Stimulated activated effector memory CD8-positive, alpha-beta T cell treated with anti-CD3 and anti-CD28 coated beads, Interleukin-12 subunit alpha, Interleukin-12 subunit beta, amount 100 ng/mL, for 72 hours (primary cell): ENCODE measurements at regions not wholly inside any gene's neighbourhood (a gene's known extent, or its start where the extent isn't known, plus 50 kb on each side); places are given as distances from the start of the nearest gene placed in this dataset.

Source experiments
- ATAC-seq: fragments of 150-1000 bp; cut with Tn5 transposase; 2 replicates; pipeline ENCODE4 v1.10.0; 2021
- DNase-seq, 2 donors: peaks; one replicate each; pipeline ENCODE4 v3.0.0; 2021 to 2022; ENCODE audit warnings: low spot score in 2 of 2
- H3K27ac Mint-ChIP-seq: one replicate; pipeline ENCODE4 v1.8.0; 2022; ENCODE audit warnings: mild to moderate bottlenecking, mixed read lengths
- H3K36me3 Mint-ChIP-seq: one replicate; pipeline ENCODE4 v1.8.0; 2022; ENCODE audit warnings: mild to moderate bottlenecking, mixed read lengths
- H3K4me1 Mint-ChIP-seq: one replicate; pipeline ENCODE4 v1.8.0; 2022; ENCODE audit warnings: mixed read lengths
- H3K4me3 Mint-ChIP-seq: one replicate; pipeline ENCODE4 v1.8.0; 2022; ENCODE audit warnings: mild to moderate bottlenecking, mixed read lengths
- H3K9me3 Mint-ChIP-seq: one replicate; pipeline ENCODE4 v1.8.0; 2022; ENCODE audit warnings: mixed read lengths

- no peak for DNase-seq
- Mint-ChIP-seq H3K9me3 (peaks cover 11% of the 10 kb centered on the region), H3K4me1 (peaks cover 22% of the 10 kb centered on the region), H3K4me3 (no peak overlapping the region), H3K27ac (no peak overlapping the region), H3K36me3 (no peaks in the 10 kb centered on the region)
- no peak for ATAC-seq
Measured at GRCh38 chr2:237150186-237150585, 64.5 kb downstream of the COPS8 start.

DNA sequence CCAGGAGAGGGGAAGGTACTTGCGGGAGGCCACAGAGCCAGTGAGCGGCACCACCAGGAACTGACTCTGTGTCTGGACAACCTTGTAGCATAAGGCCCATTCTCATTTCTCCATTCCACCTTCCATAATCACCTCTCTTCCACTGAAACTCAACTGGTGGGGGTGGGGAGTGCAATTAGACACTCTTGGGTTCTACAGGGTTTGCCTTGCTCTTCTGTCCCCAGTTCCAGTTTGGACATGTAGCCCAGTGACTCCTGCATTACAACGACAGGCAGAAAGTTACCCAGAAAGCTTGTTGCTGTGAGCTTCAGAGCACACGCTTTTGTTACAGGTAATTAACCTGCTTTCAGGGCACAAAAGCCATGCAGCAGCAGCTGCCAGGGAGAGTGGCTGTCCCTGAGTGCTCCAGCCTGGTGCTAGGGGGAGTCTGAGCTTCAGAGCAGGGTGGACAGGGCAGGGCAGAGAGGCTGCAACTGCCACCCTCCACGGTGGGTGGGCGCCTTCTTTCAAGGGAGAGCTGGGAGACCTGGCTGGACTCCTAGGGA is 65.2 kb downstream of the COPS8 start:
- peaks cover 30% of the 10 kb centered on the region for H3K4me1 Mint-ChIP-seq
- ATAC-seq (no peak), DNase-seq (no peak)
- no peaks in the 10 kb centered on the region for H3K36me3 Mint-ChIP-seq
- H3K4me3 Mint-ChIP-seq, result no peak overlapping the region
- peaks cover 11% of the 10 kb centered on the region for H3K9me3 Mint-ChIP-seq
- no peak overlapping the region for H3K27ac Mint-ChIP-seq

- H3K36me3 Mint-ChIP-seq, result peaks cover 7% of the 10 kb centered on the region
- H3K27ac Mint-ChIP-seq, result no peak overlapping the region
- H3K4me1 Mint-ChIP-seq, result peaks cover 35% of the 10 kb centered on the region
- peaks cover 3% of the 10 kb centered on the region for H3K9me3 Mint-ChIP-seq
- ATAC-seq (no peak), DNase-seq (no peak)
- H3K4me3 Mint-ChIP-seq, result no peak overlapping the region
Measured at GRCh38 chr2:237152361-237152760, 66.7 kb downstream of the COPS8 start.

DNA sequence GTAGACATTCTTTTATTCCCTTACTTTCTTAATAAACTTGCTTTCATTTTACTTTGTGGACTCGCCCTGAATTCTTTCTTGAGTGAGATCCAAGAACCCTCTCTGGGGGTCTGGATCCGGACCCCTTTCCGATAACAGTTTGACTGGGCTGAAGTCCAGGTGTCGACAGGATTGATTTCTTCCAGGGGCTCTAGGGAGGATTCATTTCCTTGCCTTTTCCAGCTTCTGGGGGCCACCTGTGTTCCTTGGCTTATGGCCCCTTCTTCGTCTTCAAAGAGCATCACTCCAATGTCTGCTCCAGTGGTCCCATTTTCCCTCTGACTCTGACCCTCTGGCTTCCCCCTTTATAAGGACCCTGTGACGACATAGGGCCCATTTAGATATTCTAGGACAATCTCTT is 67.5 kb downstream of the COPS8 start:
- no peak overlapping the region for H3K27ac Mint-ChIP-seq
- DNase-seq, result no peak
- no peak for ATAC-seq
- peaks cover 7% of the 10 kb centered on the region for H3K36me3 Mint-ChIP-seq
- H3K4me3 Mint-ChIP-seq, result no peak overlapping the region
- peaks cover 1% of the 10 kb centered on the region for H3K9me3 Mint-ChIP-seq
- peaks cover 35% of the 10 kb centered on the region for H3K4me1 Mint-ChIP-seq

DNA sequence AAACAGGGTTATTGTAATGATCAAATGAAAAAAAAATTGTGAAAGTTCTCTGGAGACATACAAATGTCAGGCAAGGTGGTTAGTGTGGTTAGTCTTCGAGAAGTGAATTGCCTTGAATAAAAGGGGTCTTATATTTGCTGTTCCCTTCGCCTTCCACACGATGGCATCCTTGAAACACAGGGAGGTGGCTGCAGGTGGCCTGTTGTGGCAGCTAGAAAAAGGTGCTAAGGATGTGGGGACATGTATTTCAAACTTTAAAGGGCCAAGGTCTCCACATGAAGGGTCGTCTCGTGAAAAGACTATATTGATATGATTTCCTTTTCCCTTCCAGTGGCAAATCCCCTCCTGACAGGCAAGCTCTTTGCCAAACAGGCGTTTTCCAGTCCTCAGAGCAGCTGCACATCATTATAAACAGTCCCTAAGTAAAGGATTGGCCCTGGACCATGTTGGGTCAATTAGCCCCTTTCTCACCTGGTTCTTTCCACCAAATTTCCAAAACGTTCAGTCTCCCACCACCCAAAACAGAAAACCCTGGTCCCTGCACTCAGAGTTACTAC is 68.5 kb downstream of the COPS8 start:
- Mint-ChIP-seq H3K36me3 (peaks cover 7% of the 10 kb centered on the region), H3K9me3 (no peaks in the 10 kb centered on the region), H3K27ac (no peak overlapping the region), H3K4me3 (no peak overlapping the region), H3K4me1 (peaks cover 28% of the 10 kb centered on the region)
- DNase-seq, result peak; percentile 28 to 70
- peak; percentile 7 for ATAC-seq

GRCh38 chr2:237154884-237155851 is 69.5 kb downstream of the COPS8 start:
- peak overlapping the region; percentile 32 for H3K4me3 Mint-ChIP-seq
- H3K4me1 Mint-ChIP-seq, result peaks cover 21% of the 10 kb centered on the region
- no peaks in the 10 kb centered on the region for H3K9me3 Mint-ChIP-seq
- H3K27ac Mint-ChIP-seq, result peak overlapping the region; percentile 79
- DNase-seq, result no peak
- peak; percentile 75 for ATAC-seq
- peaks cover 7% of the 10 kb centered on the region for H3K36me3 Mint-ChIP-seq

DNA sequence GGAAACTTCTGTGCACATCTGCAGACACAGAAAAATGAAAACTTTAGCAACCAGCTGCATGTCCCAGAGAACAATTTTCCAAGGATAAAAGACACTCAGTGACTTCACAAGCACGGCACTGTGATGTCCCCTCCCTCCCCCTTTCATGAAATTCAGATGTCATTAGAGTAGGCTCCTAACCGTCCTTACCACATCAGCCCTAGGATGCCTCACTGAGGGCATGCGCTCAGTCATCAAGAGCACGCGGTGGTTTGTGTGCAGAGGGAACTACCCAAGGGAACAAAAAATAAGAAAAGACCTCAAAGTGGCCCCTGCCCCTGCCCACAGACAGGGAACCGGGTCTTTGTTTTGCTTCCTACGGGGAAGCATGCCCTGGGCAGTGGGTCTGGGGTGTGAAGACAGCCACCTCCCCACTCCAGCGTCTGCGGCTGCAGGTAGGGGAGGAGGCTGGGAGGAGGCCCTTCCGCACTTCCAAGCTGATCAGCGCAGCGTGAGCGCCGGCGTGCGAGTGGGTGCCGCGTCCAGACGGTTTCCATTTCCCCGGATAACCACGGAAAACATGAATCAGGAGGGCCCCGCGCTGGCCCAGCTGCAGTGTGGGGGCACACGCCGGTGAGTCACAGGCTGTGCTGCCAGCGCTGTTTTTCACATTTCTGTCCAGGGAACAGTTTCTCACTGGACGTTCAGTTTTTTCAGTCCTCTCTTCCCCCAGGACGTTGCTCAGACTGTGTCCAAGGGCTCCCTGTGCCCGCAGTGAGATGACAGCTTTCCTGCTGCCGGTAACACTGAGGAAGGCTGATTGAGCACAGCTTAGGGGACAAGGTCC is 70.6 kb downstream of the COPS8 start:
- H3K36me3 Mint-ChIP-seq, result peaks cover 7% of the 10 kb centered on the region
- H3K9me3 Mint-ChIP-seq, result no peaks in the 10 kb centered on the region
- peak overlapping the region; percentile 32 for H3K4me3 Mint-ChIP-seq
- ATAC-seq, result peak; percentile 86
- H3K4me1 Mint-ChIP-seq, result peaks cover 21% of the 10 kb centered on the region
- DNase-seq, result peak; percentile 24 to 63
- peak overlapping the region; percentile 79 for H3K27ac Mint-ChIP-seq

- Mint-ChIP-seq H3K36me3 (peaks cover 7% of the 10 kb centered on the region), H3K9me3 (no peaks in the 10 kb centered on the region), H3K27ac (peak overlapping the region; percentile 79), H3K4me1 (peaks cover 21% of the 10 kb centered on the region), H3K4me3 (peak overlapping the region; percentile 32)
- DNase-seq (no peak), ATAC-seq (no peak)
Measured at GRCh38 chr2:237156857-237157779, 71.4 kb downstream of the COPS8 start.

GRCh38 chr2:237157780-237158102 is 72.1 kb downstream of the COPS8 start:
- Mint-ChIP-seq H3K27ac (no peak overlapping the region), H3K9me3 (no peaks in the 10 kb centered on the region), H3K4me1 (peaks cover 21% of the 10 kb centered on the region), H3K36me3 (peaks cover 7% of the 10 kb centered on the region), H3K4me3 (no peak overlapping the region)
- DNase-seq (no peak), ATAC-seq (no peak)

DNA sequence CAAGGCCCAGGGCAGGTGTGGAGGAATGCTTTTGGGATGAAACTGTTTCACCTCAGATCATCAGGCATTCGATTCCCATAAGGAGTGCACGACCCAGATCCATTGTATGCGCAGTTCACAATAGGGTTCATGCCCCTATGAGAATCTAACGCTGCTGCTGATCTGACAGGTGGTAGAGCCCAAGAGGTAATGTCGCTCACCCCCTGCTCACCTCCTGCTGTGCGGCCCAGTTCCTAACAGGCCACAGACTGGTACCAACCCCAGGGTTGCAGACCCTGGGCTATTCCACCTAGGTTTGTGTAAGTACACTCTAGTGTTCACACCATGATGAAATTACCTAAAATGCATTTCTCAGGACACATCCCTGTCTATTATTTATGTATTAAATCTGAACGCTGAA is 72.5 kb downstream of the COPS8 start:
- DNase-seq (no peak), ATAC-seq (no peak)
- H3K36me3 Mint-ChIP-seq, result peaks cover 7% of the 10 kb centered on the region
- no peak overlapping the region for H3K27ac Mint-ChIP-seq
- peaks cover 21% of the 10 kb centered on the region for H3K4me1 Mint-ChIP-seq
- no peaks in the 10 kb centered on the region for H3K9me3 Mint-ChIP-seq
- H3K4me3 Mint-ChIP-seq, result no peak overlapping the region

- ATAC-seq (no peak), DNase-seq (no peak)
- Mint-ChIP-seq H3K27ac (no peak overlapping the region), H3K4me1 (peaks cover 21% of the 10 kb centered on the region), H3K9me3 (no peaks in the 10 kb centered on the region), H3K4me3 (no peak overlapping the region), H3K36me3 (peaks cover 7% of the 10 kb centered on the region)
Measured at GRCh38 chr2:237159006-237159911, 73.6 kb downstream of the COPS8 start.

DNA sequence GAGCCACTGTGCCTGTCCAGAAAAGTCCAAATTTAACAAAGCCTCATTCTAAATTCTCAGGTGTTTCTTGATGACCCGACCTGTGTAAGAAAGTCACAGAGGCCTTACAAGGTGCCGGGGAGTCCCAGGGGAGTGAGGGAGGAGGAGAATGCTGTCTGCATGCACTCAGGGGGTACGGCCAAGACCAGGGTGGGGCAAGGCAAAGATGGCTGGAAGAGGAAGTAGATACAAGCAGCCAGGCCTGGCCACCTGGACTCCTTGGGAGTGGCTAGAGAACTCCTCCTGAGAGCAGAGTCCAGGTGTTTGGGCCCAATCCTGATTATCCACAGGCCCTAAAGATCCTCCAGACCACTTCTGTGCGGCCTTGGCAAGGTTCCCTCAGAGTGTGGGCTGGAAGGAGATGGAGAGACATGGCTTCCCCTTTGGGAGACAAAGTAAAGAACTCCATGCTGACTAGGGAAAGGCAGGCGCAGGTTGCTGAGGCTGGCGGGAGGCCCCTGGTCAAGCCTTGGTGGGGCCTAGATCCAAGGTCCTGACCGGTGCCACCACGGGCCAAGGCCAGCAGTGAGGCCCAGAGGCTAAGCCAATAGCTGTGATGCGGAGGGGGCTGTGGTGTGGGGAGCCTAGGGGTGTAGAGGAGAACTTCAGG is 74.7 kb downstream of the COPS8 start:
- H3K4me1 Mint-ChIP-seq, result peaks cover 10% of the 10 kb centered on the region
- peak overlapping the region; percentile 26 for H3K27ac Mint-ChIP-seq
- H3K4me3 Mint-ChIP-seq, result no peak overlapping the region
- ATAC-seq (no peak), DNase-seq (no peak)
- H3K9me3 Mint-ChIP-seq, result no peaks in the 10 kb centered on the region
- H3K36me3 Mint-ChIP-seq, result peaks cover 7% of the 10 kb centered on the region

GRCh38 chr2:237161189-237161588 is 75.5 kb downstream of the COPS8 start:
- no peak for DNase-seq
- Mint-ChIP-seq H3K4me1 (peaks cover 2% of the 10 kb centered on the region), H3K27ac (no peak overlapping the region), H3K9me3 (no peaks in the 10 kb centered on the region), H3K4me3 (no peak overlapping the region), H3K36me3 (peaks cover 5% of the 10 kb centered on the region)
- no peak for ATAC-seq
